Stimulated activated CD8-positive, alpha-beta memory T cell treated with anti-CD3 and anti-CD28 coated beads, Interleukin-4, amount 100 ng/mL, for 24 hours (primary cell): ENCODE measurements at regions not wholly inside any gene's neighbourhood (a gene's known extent, or its start where the extent isn't known, plus 50 kb on each side); places are given as distances from the start of the nearest gene placed in this dataset.
"Not testable (repeated sequence)": the region's sequence is repeated elsewhere in the genome, so short reads cannot be mapped to it uniquely, and the experiment has no call there.

Experiments
- DNase-seq: peaks from one replicate; pipeline ENCODE4 v3.0.0-alpha.2; 2020; ENCODE audit warnings: low read depth

- no peak for DNase-seq
Measured at GRCh38 chr3:18124501-18124900, 300.6 kb downstream of the SATB1 start.

- no peak for DNase-seq
Measured at GRCh38 chr3:18122264-18122663, 302.9 kb downstream of the SATB1 start.

- DNase-seq = no peak
Measured at GRCh38 chr3:18121020-18121419, 304.1 kb downstream of the SATB1 start.

GRCh38 chr3:18119866-18120265 lies 305.3 kb downstream of the SATB1 start:
- no peak for DNase-seq

- DNase-seq = no peak
Measured at GRCh38 chr3:18114894-18115293, 310.2 kb downstream of the SATB1 start.

- no peak for DNase-seq
Measured at GRCh38 chr3:18113417-18113816, 311.7 kb downstream of the SATB1 start.

- no peak for DNase-seq
Measured at GRCh38 chr3:18112674-18113375, 312.3 kb downstream of the SATB1 start.

GRCh38 chr3:18111796-18112232 lies 313.3 kb downstream of the SATB1 start:
- DNase-seq = no peak

GRCh38 chr3:18103591-18103990 lies 321.5 kb downstream of the SATB1 start:
- no peak for DNase-seq

GRCh38 chr3:18100121-18100520 lies 325.0 kb downstream of the SATB1 start:
- DNase-seq = no peak

GRCh38 chr3:18099611-18100010 lies 325.5 kb downstream of the SATB1 start:
- DNase-seq = no peak

GRCh38 chr3:18098960-18099587 lies 326.1 kb downstream of the SATB1 start:
- peak; percentile 7 for DNase-seq

- no peak for DNase-seq
Measured at GRCh38 chr3:18097989-18098388, 327.1 kb downstream of the SATB1 start.

- DNase-seq = no peak
Measured at GRCh38 chr3:18097473-18097872, 327.7 kb downstream of the SATB1 start.

GRCh38 chr3:18092726-18093125 lies 332.4 kb downstream of the SATB1 start:
- no peak for DNase-seq

GRCh38 chr3:18090377-18090776 lies 334.8 kb downstream of the SATB1 start:
- no peak for DNase-seq

GRCh38 chr3:18087988-18088387 lies 337.2 kb downstream of the SATB1 start:
- no peak for DNase-seq

- no peak for DNase-seq
Measured at GRCh38 chr3:18086760-18087159, 338.4 kb downstream of the SATB1 start.

- no peak for DNase-seq
Measured at GRCh38 chr3:18086078-18086477, 339.1 kb downstream of the SATB1 start.

- DNase-seq = no peak
Measured at GRCh38 chr3:18085429-18085828, 339.7 kb downstream of the SATB1 start.

- not testable (repeated sequence) for DNase-seq
Measured at GRCh38 chr3:18083273-18083590, 340.8 kb upstream of the TBC1D5 start.

- DNase-seq = no peak
Measured at GRCh38 chr3:18082551-18083272, 340.3 kb upstream of the TBC1D5 start.

GRCh38 chr3:18080198-18080689 lies 337.8 kb upstream of the TBC1D5 start:
- no peak for DNase-seq
